SK-N-SH (cell line): ENCODE measurements at regions not wholly inside any gene's neighbourhood (a gene's known extent, or its start where the extent isn't known, plus 50 kb on each side); places are given as distances from the start of the nearest gene placed in this dataset.

ENCODE experiments used
- CTCF ChIA-PET: fragments of 300-600, 350-600 bp; formaldehyde crosslinking; extraction: SDS; loops from one replicate; lab custom pipeline; 2021; lab: Yijun Ruan, JAX
- POLR2A ChIA-PET: fragments of 350-600 bp; sonication (Branson Sonifier 250); formaldehyde crosslinking; extraction: SDS; loops from one replicate; lab custom pipeline; 2020; ENCODE audit warnings: antibody characterized with exemption, inconsistent platforms; lab: Yijun Ruan, JAX
- DNase-seq: peaks from one replicate; pipeline ENCODE4 v3.0.0; 2012
- H2AFZ ChIP-seq: fragments of 200-600 bp; sonication (generic); 2 replicates; pipeline ENCODE4 v1.8.1; 2016; ENCODE audit warnings: antibody characterized with exemption, mild to moderate bottlenecking, low read depth
- H3F3A ChIP-seq: fragments of 200-600 bp; sonication (generic); replicated peaks from 2 replicates; pipeline ENCODE3; 2016; ENCODE audit warnings: antibody characterized with exemption, mild to moderate bottlenecking; ENCODE audit not compliant: insufficient read depth
- H3K27ac ChIP-seq, 2 experiments: fragments of 200-500 bp in 1 of 2; fragments of 200-600 bp in 1 of 2; sonication (Bioruptor generic) in 1 of 2; sonication (generic), shearing (Covaris generic) in 1 of 2; 2 replicates each; pipeline versions ENCODE4 v1.5.1 to v1.6.1; 2014 to 2016; ENCODE audit warnings: low read depth in 2 of 2, inconsistent platforms in 1 of 2, low read length in 1 of 2, mild to moderate bottlenecking in 1 of 2, mixed read lengths in 1 of 2
- H3K27me3 ChIP-seq: fragments of 200-600 bp; sonication (generic), shearing (Covaris generic); 2 replicates; pipeline ENCODE4 v1.6.1; 2016; ENCODE audit warnings: mixed run types; ENCODE audit not compliant: insufficient read depth
- H3K36me3 ChIP-seq, 2 experiments: fragments of 200-500 bp in 1 of 2; fragments of 200-600 bp in 1 of 2; sonication (Bioruptor generic) in 1 of 2; sonication (generic) in 1 of 2; replicated peaks in 1 of 2; 2 replicates each; pipeline versions ENCODE3 to v1.5.1; 2014 to 2016; ENCODE audit warnings: low read length in 1 of 2, mild to moderate bottlenecking in 1 of 2; ENCODE audit not compliant: insufficient read depth in 2 of 2, control insufficient read depth in 1 of 2
- H3K4me1 ChIP-seq, 2 experiments: fragments of 200-500 bp in 1 of 2; fragments of 200-600 bp in 1 of 2; sonication (Bioruptor generic) in 1 of 2; sonication (generic), shearing (Covaris generic) in 1 of 2; 2 replicates each; pipeline versions ENCODE4 v1.5.1 to v1.6.1; 2014 to 2016; ENCODE audit warnings: low read depth in 1 of 2, low read length in 1 of 2, mixed run types in 1 of 2; ENCODE audit not compliant: insufficient read depth in 2 of 2, control insufficient read depth in 1 of 2
- H3K4me2 ChIP-seq: fragments of 200-600 bp; sonication (generic), shearing (Covaris generic); 2 replicates; pipeline ENCODE4 v1.6.1; 2017; ENCODE audit warnings: mixed run types
- H3K4me3 ChIP-seq, 2 experiments: fragments of 200-500 bp in 1 of 2; fragments of 200-600 bp in 1 of 2; sonication (Bioruptor generic) in 1 of 2; sonication (generic), shearing (Covaris generic) in 1 of 2; 2 replicates each; pipeline versions ENCODE4 v1.5.1 to v1.8.1; 2014 to 2016; ENCODE audit warnings: low read depth in 2 of 2, inconsistent platforms in 1 of 2, low read length in 1 of 2, mild to moderate bottlenecking in 1 of 2, mixed read lengths in 1 of 2, moderate library complexity in 1 of 2
- H3K79me2 ChIP-seq: fragments of 200-600 bp; sonication (generic); 2 replicates; pipeline ENCODE4 v1.8.1; 2017; ENCODE audit warnings: mild to moderate bottlenecking; ENCODE audit not compliant: insufficient read depth
- H3K9ac ChIP-seq: fragments of 200-600 bp; sonication (generic); 2 replicates; pipeline ENCODE4 v1.6.1; 2017; ENCODE audit warnings: mixed run types
- H3K9me2 ChIP-seq: fragments of 200-600 bp; sonication (generic); 2 replicates; pipeline ENCODE4 v1.6.1; 2017; ENCODE audit warnings: mixed run types
- H3K9me3 ChIP-seq: fragments of 200-600 bp; sonication (generic); 2 replicates; pipeline ENCODE4 v1.6.1; 2017; ENCODE audit warnings: mixed run types, mild to moderate bottlenecking, moderate library complexity
- H4K20me1 ChIP-seq: fragments of 200-600 bp; sonication (generic); 2 replicates; pipeline ENCODE4 v1.6.1; 2017; ENCODE audit warnings: mild to moderate bottlenecking, mixed run types; ENCODE audit not compliant: insufficient read depth
- CHD2 ChIP-seq: fragments of 150-350 bp; IDR thresholded peaks from 2 replicates; pipeline ENCODE4 v1.6.1; 2018; ENCODE audit warnings: low read length; ENCODE audit not compliant: partially characterized antibody
- EP300 ChIP-seq, 2 experiments: IDR thresholded peaks; 2 replicates each; pipeline versions ENCODE4 v1.4.0 to v1.6.1; 2012; ENCODE audit warnings: borderline replicate concordance in 1 of 2, low read depth in 1 of 2, low read length in 1 of 2
- FOSL2 ChIP-seq: IDR thresholded peaks from 2 replicates; pipeline ENCODE4 v1.4.0; 2012; ENCODE audit warnings: low read depth, mild to moderate bottlenecking, moderate library complexity, borderline replicate concordance
- FOXM1 ChIP-seq: IDR thresholded peaks from 2 replicates; pipeline ENCODE4 v1.4.0; 2012; ENCODE audit warnings: low read depth, mild to moderate bottlenecking
- IRF3 ChIP-seq: fragments of 150-350 bp; IDR thresholded peaks from 2 replicates; pipeline ENCODE4 v1.6.1; 2016; ENCODE audit warnings: mild to moderate bottlenecking, low read depth, low read length
- MAX ChIP-seq: IDR thresholded peaks from 2 replicates; pipeline ENCODE4 v1.4.0; 2012; ENCODE audit warnings: low read depth
- MEF2A ChIP-seq: IDR thresholded peaks from 2 replicates; pipeline ENCODE4 v1.4.0; 2012; ENCODE audit warnings: low read depth, borderline replicate concordance
- MXI1 ChIP-seq: IDR thresholded peaks from 2 replicates; pipeline ENCODE4 v1.6.1; 2012; ENCODE audit warnings: mild to moderate bottlenecking, low read depth, low read length, improper control_type of control experiment
- NFIC ChIP-seq: IDR thresholded peaks from 2 replicates; pipeline ENCODE4 v1.4.0; 2012; ENCODE audit warnings: borderline replicate concordance
- PBX3 ChIP-seq: IDR thresholded peaks from 2 replicates; pipeline ENCODE4; 2012
- RCOR1 ChIP-seq: fragments of 150-350 bp; IDR thresholded peaks from 2 replicates; pipeline ENCODE4 v1.6.1; 2017; ENCODE audit warnings: antibody characterized with exemption, low read length
- REST ChIP-seq: IDR thresholded peaks from 2 replicates; pipeline ENCODE4 v1.6.1; 2012; ENCODE audit warnings: mild to moderate bottlenecking, low read depth, low read length, moderate library complexity
- USF2 ChIP-seq: fragments of 150-350 bp; IDR thresholded peaks from 2 replicates; pipeline ENCODE4 v1.6.1; 2017; ENCODE audit warnings: antibody characterized with exemption, low read length, low read depth, borderline replicate concordance
- ZBTB33 ChIP-seq: IDR thresholded peaks from 2 replicates; pipeline ENCODE4 v1.4.0; 2012; ENCODE audit warnings: low read depth, borderline replicate concordance
- WGBS: methylation state at CpG from one replicate; pipeline ENCODE4 v1.1.6; 2017; ENCODE audit warnings: low lambda C conversion rate; 5-methylcytosine and 5-hydroxymethylcytosine counted together

- H3K9me2 ChIP-seq = no peaks in the 10 kb centered on the region
- H3K4me1 ChIP-seq = no peaks in the 10 kb centered on the region
- no peak overlapping the region for H3K4me2 ChIP-seq
- no peak for DNase-seq
- no peaks in the 10 kb centered on the region for H3F3A ChIP-seq
- H3K27me3 ChIP-seq = no peaks in the 10 kb centered on the region
- no peak overlapping the region for H3K4me3 ChIP-seq
- POLR2A ChIA-PET = no interaction called here
- no peak overlapping the region for H3K27ac ChIP-seq
- H3K36me3 ChIP-seq = no peaks in the 10 kb centered on the region
- H2AFZ ChIP-seq = no peak overlapping the region
- H3K79me2 ChIP-seq = no peaks in the 10 kb centered on the region
- no peaks in the 10 kb centered on the region for H4K20me1 ChIP-seq
- CTCF ChIA-PET = interaction anchor here (0.6 to 1.3 kb wide), 2 partner anchors 11 to 16 kb away, joined by 3 read pairs; no protein-coding TSS in a partner anchor
- no peak for TF ChIP-seq USF2
- no peak for TF ChIP-seq PBX3
- TF ChIP-seq, all 33 proteins: peak for 0
- 45% methylated on average over 2 of the region's 2 CpGs for WGBS
- no peaks in the 10 kb centered on the region; the same call in 1 of the 2 replicates for H3K9me3 ChIP-seq
- no peak overlapping the region for H3K9ac ChIP-seq
Observed at GRCh38 chr3:147773116-147773630, 364.0 kb downstream of the ZIC1 start.

- H3K27me3 ChIP-seq = no peaks in the 10 kb centered on the region
- no peak overlapping the region for H3K9ac ChIP-seq
- no peaks in the 10 kb centered on the region for H3K9me2 ChIP-seq
- H3K4me1 ChIP-seq = no peaks in the 10 kb centered on the region
- no peak overlapping the region for H3K4me3 ChIP-seq
- H3K4me2 ChIP-seq = no peak overlapping the region
- no peaks in the 10 kb centered on the region for H3F3A ChIP-seq
- H4K20me1 ChIP-seq = no peaks in the 10 kb centered on the region
- WGBS = 20% methylated on average over 2 of the region's 2 CpGs
- H3K9me3 ChIP-seq = no peaks in the 10 kb centered on the region; the same call in 1 of the 2 replicates
- no peak for DNase-seq
- no peaks in the 10 kb centered on the region for H3K79me2 ChIP-seq
- H3K36me3 ChIP-seq = no peaks in the 10 kb centered on the region
- CTCF ChIA-PET = no interaction called here
- H3K27ac ChIP-seq = no peak overlapping the region
- no peak overlapping the region for H2AFZ ChIP-seq
- POLR2A ChIA-PET = no interaction called here
- TF ChIP-seq MEF2A = no peak
- no peak for TF ChIP-seq NFIC
- TF ChIP-seq REST = no peak
- no peak for TF ChIP-seq MAX
- TF ChIP-seq EP300 (IDR thresholded peaks at IDR 0.05; ENCODE audit: borderline replicate concordance in 1 of 2, low read depth in 1 of 2, low read length in 1 of 2) = no peak
- TF ChIP-seq PBX3 = no peak
- TF ChIP-seq FOSL2 = no peak
- TF ChIP-seq CHD2 = no peak
- TF ChIP-seq RCOR1 = no peak
- no peak for TF ChIP-seq FOXM1
- no peak for TF ChIP-seq IRF3
- no peak for TF ChIP-seq USF2
- no peak for TF ChIP-seq ZBTB33
- TF ChIP-seq MXI1 = no peak
Observed at GRCh38 chr3:147775411-147775810, 366.2 kb downstream of the ZIC1 start.
